ENCODE measurements at regions not wholly inside any gene's neighbourhood (a gene's known extent, or its start where the extent isn't known, plus 50 kb on each side); places are given as distances from the start of the nearest gene placed in this dataset.

DNA sequence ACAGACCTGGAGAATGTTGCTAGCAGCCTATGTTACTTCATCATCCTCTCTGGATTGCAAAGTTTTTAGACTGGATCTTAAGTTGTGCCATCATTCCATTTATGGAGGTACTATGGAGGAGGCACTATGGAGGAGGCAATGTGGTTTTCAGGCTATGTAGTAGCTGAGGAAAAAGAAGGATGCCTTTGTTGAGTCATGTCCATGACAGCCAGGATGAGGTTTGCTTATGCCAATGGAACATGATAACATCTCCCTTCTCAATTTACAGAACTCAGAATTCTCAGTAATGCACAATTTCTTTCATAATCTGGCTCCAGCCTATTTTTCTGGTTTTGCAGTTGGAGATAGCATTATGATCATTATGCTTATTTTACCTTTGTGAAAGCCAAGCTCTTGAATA, 65.9 kb upstream of the TMEM108 start:
- no peak overlapping the region for H3K4me2 ChIP-seq (ENCODE audit: low read length)
- H4K20me1 ChIP-seq (ENCODE audit: insufficient read depth, low read length): no peaks in the 10 kb centered on the region
- H3K9ac ChIP-seq (ENCODE audit: low read length): no peak overlapping the region
- no peak overlapping the region for H2AFZ ChIP-seq (ENCODE audit: low read length)
- H3K4me3 ChIP-seq (ENCODE audit: low read depth, low read length, poor library complexity, severe bottlenecking): no peak overlapping the region
- H3K36me3 ChIP-seq (ENCODE audit: insufficient read depth, low read length): no peaks in the 10 kb centered on the region
- no peaks in the 10 kb centered on the region for H3K79me2 ChIP-seq (ENCODE audit: insufficient read depth, low read length)
- H3K27me3 ChIP-seq (ENCODE audit: insufficient read depth, low read length): no peaks in the 10 kb centered on the region
- H3F3A ChIP-seq (ENCODE audit: insufficient read depth, low read length): no peaks in the 10 kb centered on the region
- no peaks in the 10 kb centered on the region for H3K9me3 ChIP-seq (ENCODE audit: low read length)
- no peaks in the 10 kb centered on the region for H3K4me1 ChIP-seq (ENCODE audit: insufficient read depth, low read length, severe bottlenecking)
- no peak overlapping the region for H3K27ac ChIP-seq (ENCODE audit: low read depth, low read length, poor library complexity, severe bottlenecking)
- H3K9me2 ChIP-seq (ENCODE audit: low read depth, low read length): no peaks in the 10 kb centered on the region
- TF ChIP-seq, protein P1, sequence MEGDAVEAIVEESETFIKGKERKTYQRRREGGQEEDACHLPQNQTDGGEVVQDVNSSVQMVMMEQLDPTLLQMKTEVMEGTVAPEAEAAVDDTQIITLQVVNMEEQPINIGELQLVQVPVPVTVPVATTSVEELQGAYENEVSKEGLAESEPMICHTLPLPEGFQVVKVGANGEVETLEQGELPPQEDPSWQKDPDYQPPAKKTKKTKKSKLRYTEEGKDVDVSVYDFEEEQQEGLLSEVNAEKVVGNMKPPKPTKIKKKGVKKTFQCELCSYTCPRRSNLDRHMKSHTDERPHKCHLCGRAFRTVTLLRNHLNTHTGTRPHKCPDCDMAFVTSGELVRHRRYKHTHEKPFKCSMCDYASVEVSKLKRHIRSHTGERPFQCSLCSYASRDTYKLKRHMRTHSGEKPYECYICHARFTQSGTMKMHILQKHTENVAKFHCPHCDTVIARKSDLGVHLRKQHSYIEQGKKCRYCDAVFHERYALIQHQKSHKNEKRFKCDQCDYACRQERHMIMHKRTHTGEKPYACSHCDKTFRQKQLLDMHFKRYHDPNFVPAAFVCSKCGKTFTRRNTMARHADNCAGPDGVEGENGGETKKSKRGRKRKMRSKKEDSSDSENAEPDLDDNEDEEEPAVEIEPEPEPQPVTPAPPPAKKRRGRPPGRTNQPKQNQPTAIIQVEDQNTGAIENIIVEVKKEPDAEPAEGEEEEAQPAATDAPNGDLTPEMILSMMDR (IDR thresholded peaks at IDR 0.05; ENCODE audit: low read length): no peak
- no peak for TF ChIP-seq EZH2 (IDR thresholded peaks at IDR 0.05; ENCODE audit: borderline replicate concordance, low read length)

- Histone ChIP-seq H3K27me3 (ENCODE audit: insufficient read depth, low read length) (no peaks in the 10 kb centered on the region), H3K4me3 (ENCODE audit: low read depth, low read length, poor library complexity, severe bottlenecking) (no peak overlapping the region), H3K27ac (ENCODE audit: low read depth, low read length, poor library complexity, severe bottlenecking) (no peak overlapping the region), H3K4me1 (ENCODE audit: insufficient read depth, low read length, severe bottlenecking) (no peaks in the 10 kb centered on the region), H2AFZ (ENCODE audit: low read length) (no peak overlapping the region), H4K20me1 (ENCODE audit: insufficient read depth, low read length) (no peaks in the 10 kb centered on the region), H3F3A (ENCODE audit: insufficient read depth, low read length) (no peaks in the 10 kb centered on the region), H3K9me3 (ENCODE audit: low read length) (no peaks in the 10 kb centered on the region), H3K36me3 (ENCODE audit: insufficient read depth, low read length) (no peaks in the 10 kb centered on the region), H3K4me2 (ENCODE audit: low read length) (no peak overlapping the region), H3K9ac (ENCODE audit: low read length) (no peak overlapping the region), H3K79me2 (ENCODE audit: insufficient read depth, low read length) (no peaks in the 10 kb centered on the region), H3K9me2 (ENCODE audit: low read depth, low read length) (no peaks in the 10 kb centered on the region)
- no peak for TF ChIP-seq EZH2 (IDR thresholded peaks at IDR 0.05; ENCODE audit: borderline replicate concordance, low read length)
- TF ChIP-seq, protein P1 (IDR thresholded peaks at IDR 0.05; ENCODE audit: low read length): no peak
These were observed 71.8 kb upstream of the TMEM108 start for GRCh38 chr3:132966374-132966773.

DNA sequence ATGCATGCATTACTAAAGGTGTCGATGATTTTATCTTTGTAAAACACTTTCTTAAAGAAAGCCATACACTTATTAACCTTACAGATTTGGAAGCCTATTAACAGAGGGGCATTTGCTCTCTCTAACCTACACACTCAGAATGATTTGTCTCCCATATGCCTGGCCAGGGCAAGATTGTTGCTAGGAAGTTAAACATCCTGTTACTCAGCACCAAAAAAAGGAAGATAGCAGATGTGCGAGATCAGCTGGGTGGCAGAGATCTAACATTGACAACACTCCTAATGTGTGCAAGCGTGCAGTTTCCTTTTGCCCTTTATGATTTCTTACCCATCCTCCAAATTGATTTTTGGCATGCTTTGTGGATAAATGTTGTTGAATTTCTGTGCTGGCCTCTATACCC, 73.9 kb upstream of the TMEM108 start:
- Histone ChIP-seq H3K4me1 (ENCODE audit: insufficient read depth, low read length, severe bottlenecking) (no peaks in the 10 kb centered on the region), H3K9me2 (ENCODE audit: low read depth, low read length) (no peaks in the 10 kb centered on the region), H3K4me3 (ENCODE audit: low read depth, low read length, poor library complexity, severe bottlenecking) (no peak overlapping the region), H3K9ac (ENCODE audit: low read length) (no peak overlapping the region), H3K27ac (ENCODE audit: low read depth, low read length, poor library complexity, severe bottlenecking) (no peak overlapping the region), H3K4me2 (ENCODE audit: low read length) (no peak overlapping the region), H4K20me1 (ENCODE audit: insufficient read depth, low read length) (no peaks in the 10 kb centered on the region), H2AFZ (ENCODE audit: low read length) (no peak overlapping the region), H3K79me2 (ENCODE audit: insufficient read depth, low read length) (no peaks in the 10 kb centered on the region), H3K9me3 (ENCODE audit: low read length) (no peaks in the 10 kb centered on the region), H3K36me3 (ENCODE audit: insufficient read depth, low read length) (no peaks in the 10 kb centered on the region), H3K27me3 (ENCODE audit: insufficient read depth, low read length) (no peaks in the 10 kb centered on the region), H3F3A (ENCODE audit: insufficient read depth, low read length) (no peaks in the 10 kb centered on the region)
- TF ChIP-seq, protein P1 (IDR thresholded peaks at IDR 0.05; ENCODE audit: low read length): no peak
- TF ChIP-seq EZH2 (IDR thresholded peaks at IDR 0.05; ENCODE audit: borderline replicate concordance, low read length): no peak
